Endothelial cell of umbilical vein (primary cell): ENCODE measurements at regions not wholly inside any gene's neighbourhood (a gene's known extent, or its start where the extent isn't known, plus 50 kb on each side); places are given as distances from the start of the nearest gene placed in this dataset.

Experiments
- BruUV-seq: library from RNA; stranded (reverse); fragments of 400-500 nt; replicated peaks from 2 replicates; lab custom pipeline; 2021; lab: Mats Ljungman, UMichigan
- CTCF ChIA-PET: fragments of 300-600, 350-600 bp; sonication (Branson Sonifier 250); formaldehyde crosslinking; loops from one replicate; lab custom pipeline; 2021; ENCODE audit warnings: antibody characterized with exemption, inconsistent platforms; lab: Charles Lee
- POLR2A ChIA-PET: fragments of 300-600, 350-600 bp; sonication (Branson Sonifier 250); formaldehyde crosslinking; loops from one replicate; lab custom pipeline; 2021; ENCODE audit warnings: antibody characterized with exemption, inconsistent platforms; lab: Charles Lee
- DNase-seq: peaks from one replicate; pipeline ENCODE4 v3.0.0-alpha.2; 2011; ENCODE audit warnings: low read depth, low spot score
- FAIRE-seq: peaks from 2 replicates; lab custom pipeline; 2011; peaks lifted over from hg19 to GRCh38; lab: Jason Lieb, UNC
- H2AFZ ChIP-seq: 2 replicates; pipeline ENCODE4 v1.6.0; 2012; ENCODE audit warnings: low read depth, low read length, control low read depth, inconsistent platforms
- H3K27ac ChIP-seq: 2 replicates; pipeline ENCODE4 v1.5.1; 2011; ENCODE audit warnings: low read depth, mild to moderate bottlenecking, control low read depth, low read length, moderate library complexity; ENCODE audit not compliant: insufficient read depth
- H3K27me3 ChIP-seq, 2 experiments: 2 replicates each; pipeline versions ENCODE4 v1.6.0 to v1.6.1; 2011; ENCODE audit warnings: low read length in 2 of 2, mixed read lengths in 1 of 2; ENCODE audit not compliant: control insufficient read depth in 2 of 2, insufficient read depth in 2 of 2
- H3K36me3 ChIP-seq, 2 experiments: 2 replicates in 1 of 2; 3 replicates in 1 of 2; pipeline ENCODE4 v1.5.1; 2011; ENCODE audit warnings: low read length in 2 of 2, mild to moderate bottlenecking in 1 of 2, moderate library complexity in 1 of 2; ENCODE audit not compliant: control insufficient read depth in 2 of 2, insufficient read depth in 2 of 2; ENCODE audit errors: extremely low read depth in 1 of 2
- H3K4me1 ChIP-seq: 3 replicates; pipeline ENCODE4 v1.5.1; 2011; ENCODE audit warnings: mild to moderate bottlenecking, low read length; ENCODE audit not compliant: control insufficient read depth, insufficient read depth; ENCODE audit errors: extremely low read depth
- H3K4me2 ChIP-seq: 2 replicates; pipeline ENCODE4 v1.6.1; 2011; ENCODE audit warnings: low read length, control low read depth, mixed read lengths; ENCODE audit not compliant: insufficient read depth
- H3K4me3 ChIP-seq, 3 experiments: fragments of 200-600 bp in 1 of 3; sonication (generic), shearing (Covaris generic) in 1 of 3; replicated peaks in 1 of 3; 2 replicates each; pipeline ENCODE4 v1.5.1; 2011 to 2016; ENCODE audit warnings: control low read depth in 3 of 3, low read length in 3 of 3, mild to moderate bottlenecking in 2 of 3, inconsistent platforms in 1 of 3, low read depth in 1 of 3, moderate library complexity in 1 of 3; ENCODE audit not compliant: insufficient read depth in 1 of 3
- H3K79me2 ChIP-seq: 2 replicates; pipeline ENCODE4 v1.6.0; 2012; ENCODE audit warnings: low read length, inconsistent platforms; ENCODE audit not compliant: control insufficient read depth, insufficient read depth
- H3K9ac ChIP-seq: replicated peaks from 2 replicates; pipeline ENCODE3; 2011; ENCODE audit warnings: low read length, control low read depth; ENCODE audit not compliant: insufficient read depth; ENCODE audit errors: extremely low read depth
- H3K9me1 ChIP-seq: replicated peaks from 3 replicates; pipeline ENCODE4 v1.6.0; 2011; ENCODE audit warnings: mild to moderate bottlenecking, low read length; ENCODE audit not compliant: control insufficient read depth, insufficient read depth; ENCODE audit errors: extremely low read depth
- H3K9me3 ChIP-seq: replicated peaks from 2 replicates; pipeline ENCODE4 v1.5.1; 2012; ENCODE audit warnings: low read length, inconsistent platforms; ENCODE audit not compliant: control insufficient read depth, insufficient read depth
- H4K20me1 ChIP-seq: replicated peaks from 2 replicates; pipeline ENCODE3; 2011; ENCODE audit warnings: mild to moderate bottlenecking, low read length; ENCODE audit not compliant: control insufficient read depth, insufficient read depth; ENCODE audit errors: extremely low read depth
- EZH2 ChIP-seq: IDR thresholded peaks from 2 replicates; pipeline ENCODE4 v1.6.1; 2012; ENCODE audit warnings: borderline replicate concordance, low read depth, mild to moderate bottlenecking, moderate library complexity, low read length, inconsistent platforms; ENCODE audit not compliant: severe bottlenecking
- FOS ChIP-seq: IDR thresholded peaks from 2 replicates; pipeline ENCODE4 v1.6.1; 2011; ENCODE audit warnings: mild to moderate bottlenecking, low read length, moderate library complexity, borderline replicate concordance; ENCODE audit not compliant: insufficient read depth
- GATA2 ChIP-seq: IDR thresholded peaks from 2 replicates; pipeline ENCODE4 v1.7.0; 2011; ENCODE audit warnings: low read depth, mild to moderate bottlenecking, moderate library complexity, mixed read lengths, low read length; ENCODE audit not compliant: insufficient read length, insufficient read depth
- JUN ChIP-seq: IDR thresholded peaks from 2 replicates; pipeline ENCODE4 v1.6.1; 2011; ENCODE audit warnings: borderline replicate concordance, low read depth; ENCODE audit not compliant: insufficient read length, insufficient read depth
- MYC ChIP-seq: IDR thresholded peaks from one replicate; pipeline ENCODE4 v1.6.1; 2011; ENCODE audit warnings: mild to moderate bottlenecking, low read depth, low read length
- POLR2A ChIP-seq: IDR thresholded peaks from 2 replicates; pipeline ENCODE4 v1.6.1; 2012; ENCODE audit warnings: low read depth, mild to moderate bottlenecking, control low read depth, low read length
- POLR2AphosphoS5 ChIP-seq: IDR thresholded peaks from 2 replicates; pipeline ENCODE4 v1.6.1; 2012; ENCODE audit warnings: low read depth, mild to moderate bottlenecking, control low read depth, low read length, moderate library complexity; ENCODE audit not compliant: insufficient read depth
- dilution Hi-C: fragments of 300-500 bp; cut with MboI; formaldehyde crosslinking; loops from one replicate; pipeline ENCODE4 v1.15.0; 2019; ENCODE audit warnings: low sequenced_read_pairs; ENCODE audit not compliant: extremely low pct_ligation_motif_present
- intact Hi-C: fragments of 100-400 bp; cut with micrococcal nuclease; formaldehyde crosslinking; loops from one replicate; pipeline ENCODE4 v1.10.0; 2022
- TF ChIP-seq, protein P1 (sequence below): IDR thresholded peaks from 2 replicates; pipeline ENCODE4 v1.6.1; 2011; ENCODE audit not compliant: insufficient read depth, insufficient read length
- TF ChIP-seq, protein P2 (sequence below), 2 donors: IDR thresholded peaks; 1 replicate in 1 of 2; 2 replicates in 1 of 2; pipeline ENCODE4 v1.5.1; 2011; ENCODE audit warnings: low read length in 2 of 2, mild to moderate bottlenecking in 2 of 2, moderate library complexity in 2 of 2, control low read depth in 1 of 2, inconsistent platforms in 1 of 2, low read depth in 1 of 2; ENCODE audit not compliant: insufficient read depth in 1 of 2; ENCODE audit errors: extremely low read depth in 1 of 2

DNA sequence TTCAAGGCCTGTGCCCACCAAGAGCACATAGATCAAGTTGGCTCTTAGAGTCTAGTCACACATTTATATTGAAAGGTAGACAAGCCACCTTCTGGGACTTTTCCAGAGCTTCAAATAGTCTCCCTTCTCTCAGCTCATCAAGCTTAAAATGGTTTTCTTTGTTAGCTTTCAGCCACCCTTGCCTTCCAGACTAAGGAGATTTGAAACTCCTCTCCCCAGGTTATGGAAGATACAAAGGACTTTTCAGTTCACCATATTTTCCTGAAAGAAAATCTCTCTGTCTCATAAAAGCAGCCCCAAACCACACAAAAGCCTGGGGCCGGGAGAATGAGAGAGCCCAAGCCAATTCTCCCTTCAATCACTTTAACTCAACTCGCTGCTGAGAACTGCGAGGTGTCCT is 134.1 kb downstream of the ZC3H11B start:
- DNase-seq: no peak
- Histone ChIP-seq H3K36me3 (no peaks in the 10 kb centered on the region), H3K79me2 (no peaks in the 10 kb centered on the region), H3K4me3 (no peak overlapping the region), H3K9ac (no peak overlapping the region), H3K4me2 (no peak overlapping the region), H2AFZ (no peak overlapping the region), H3K9me1 (no peaks in the 10 kb centered on the region), H3K9me3 (no peaks in the 10 kb centered on the region), H3K27me3 (no peaks in the 10 kb centered on the region), H3K4me1 (no peaks in the 10 kb centered on the region), H3K27ac (no peak overlapping the region), H4K20me1 (no peaks in the 10 kb centered on the region)
- no peak for TF ChIP-seq FOS
- no peak for TF ChIP-seq MYC
- no peak for TF ChIP-seq POLR2A
- CTCF ChIA-PET: interaction anchor here (2.1 kb wide), 1 partner anchor 10 kb away, joined by 9 read pairs; no protein-coding TSS in a partner anchor
- dilution Hi-C loops: no loop called here
- POLR2A ChIA-PET: no interaction called here
- no peak for FAIRE-seq
- BruUV-seq: no TSS peak
- intact Hi-C loops: no loop called here

DNA sequence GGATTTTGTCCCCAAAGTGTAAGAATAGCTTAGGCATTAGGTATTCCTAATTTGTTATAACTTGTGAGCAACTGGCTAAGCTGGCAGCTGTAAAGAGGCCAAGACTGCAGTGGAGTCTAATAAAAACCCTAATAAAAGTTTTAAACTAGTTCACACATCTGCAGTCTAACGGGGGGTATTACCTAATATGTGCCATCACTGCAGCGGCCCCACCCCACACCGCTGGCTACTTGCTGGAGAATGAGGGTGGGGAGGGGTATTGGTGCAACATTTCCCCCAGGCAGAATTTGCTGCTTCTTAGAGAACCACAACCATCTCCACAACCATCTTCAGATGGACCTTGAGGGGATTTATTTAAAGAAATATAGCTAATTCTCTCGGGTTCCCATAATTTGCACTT is 135.0 kb downstream of the ZC3H11B start:
- POLR2A ChIA-PET: no interaction called here
- CTCF ChIA-PET: interaction anchor here (2.1 kb wide), 1 partner anchor 9 kb away, joined by 9 read pairs; no protein-coding TSS in a partner anchor
- no peak for TF ChIP-seq POLR2A
- TF ChIP-seq, protein P1, sequence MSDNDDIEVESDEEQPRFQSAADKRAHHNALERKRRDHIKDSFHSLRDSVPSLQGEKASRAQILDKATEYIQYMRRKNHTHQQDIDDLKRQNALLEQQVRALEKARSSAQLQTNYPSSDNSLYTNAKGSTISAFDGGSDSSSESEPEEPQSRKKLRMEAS: no peak
- TF ChIP-seq, protein P2, sequence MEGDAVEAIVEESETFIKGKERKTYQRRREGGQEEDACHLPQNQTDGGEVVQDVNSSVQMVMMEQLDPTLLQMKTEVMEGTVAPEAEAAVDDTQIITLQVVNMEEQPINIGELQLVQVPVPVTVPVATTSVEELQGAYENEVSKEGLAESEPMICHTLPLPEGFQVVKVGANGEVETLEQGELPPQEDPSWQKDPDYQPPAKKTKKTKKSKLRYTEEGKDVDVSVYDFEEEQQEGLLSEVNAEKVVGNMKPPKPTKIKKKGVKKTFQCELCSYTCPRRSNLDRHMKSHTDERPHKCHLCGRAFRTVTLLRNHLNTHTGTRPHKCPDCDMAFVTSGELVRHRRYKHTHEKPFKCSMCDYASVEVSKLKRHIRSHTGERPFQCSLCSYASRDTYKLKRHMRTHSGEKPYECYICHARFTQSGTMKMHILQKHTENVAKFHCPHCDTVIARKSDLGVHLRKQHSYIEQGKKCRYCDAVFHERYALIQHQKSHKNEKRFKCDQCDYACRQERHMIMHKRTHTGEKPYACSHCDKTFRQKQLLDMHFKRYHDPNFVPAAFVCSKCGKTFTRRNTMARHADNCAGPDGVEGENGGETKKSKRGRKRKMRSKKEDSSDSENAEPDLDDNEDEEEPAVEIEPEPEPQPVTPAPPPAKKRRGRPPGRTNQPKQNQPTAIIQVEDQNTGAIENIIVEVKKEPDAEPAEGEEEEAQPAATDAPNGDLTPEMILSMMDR (IDR thresholded peaks at IDR 0.05; ENCODE audit: extremely low read depth in 1 of 2, insufficient read depth in 1 of 2, low read depth in 1 of 2, low read length in 2 of 2): no peak
- no peak for TF ChIP-seq MYC
- TF ChIP-seq POLR2AphosphoS5: no peak
- TF ChIP-seq EZH2: no peak
- no peak for TF ChIP-seq GATA2
- TF ChIP-seq JUN: no peak
- no peak for TF ChIP-seq FOS

More for the DNA sequence above, 135.0 kb downstream of the ZC3H11B start:
- no peak for FAIRE-seq
- no peaks in the 10 kb centered on the region for H3K27me3 ChIP-seq
- DNase-seq: no peak
- intact Hi-C loops (no loop called here), dilution Hi-C loops (no loop called here)
- no peaks in the 10 kb centered on the region for H3K36me3 ChIP-seq
- no peak overlapping the region for H3K4me2 ChIP-seq
- no peak overlapping the region for H3K27ac ChIP-seq
- H3K9me3 ChIP-seq: no peaks in the 10 kb centered on the region
- no TSS peak for BruUV-seq
- H3K9me1 ChIP-seq: no peaks in the 10 kb centered on the region
- no peaks in the 10 kb centered on the region for H3K4me1 ChIP-seq
- H3K9ac ChIP-seq: no peak overlapping the region
- no peak overlapping the region for H3K4me3 ChIP-seq
- no peak overlapping the region for H2AFZ ChIP-seq
- H4K20me1 ChIP-seq: no peaks in the 10 kb centered on the region
- H3K79me2 ChIP-seq: no peaks in the 10 kb centered on the region
